Left colon (tissue), 2 donors: ENCODE measurements at regions not wholly inside any gene's neighbourhood (a gene's known extent, or its start where the extent isn't known, plus 50 kb on each side); places are given as distances from the start of the nearest gene placed in this dataset.
"Not testable (repeated sequence)": the region's sequence is repeated elsewhere in the genome, so short reads cannot be mapped to it uniquely, and the experiment has no call there.

Source experiments
- ATAC-seq: fragments of 200-7000 bp; cut with Tn5 transposase; one replicate; pipeline ENCODE4 v1.9.1; 2020; ENCODE audit warnings: mild to moderate bottlenecking, moderate library complexity
- DNase-seq, 2 donors: peaks; one replicate each; pipeline ENCODE4 v3.0.0-alpha.2; 2020
- intact Hi-C, 2 donors: fragments of 100-400 bp; cut with DNase I in 1 of 2; cut with micrococcal nuclease in 1 of 2; formaldehyde crosslinking; loops; one replicate each; pipeline versions ENCODE4 v1.11.2 to v1.14.0; 2022; cut with DNase I, micrococcal nuclease
- donor health status: DM: no; HTN: no; CAD: no.
- donor health status: DM: yes; HTN: yes; CAD: no.

DNA sequence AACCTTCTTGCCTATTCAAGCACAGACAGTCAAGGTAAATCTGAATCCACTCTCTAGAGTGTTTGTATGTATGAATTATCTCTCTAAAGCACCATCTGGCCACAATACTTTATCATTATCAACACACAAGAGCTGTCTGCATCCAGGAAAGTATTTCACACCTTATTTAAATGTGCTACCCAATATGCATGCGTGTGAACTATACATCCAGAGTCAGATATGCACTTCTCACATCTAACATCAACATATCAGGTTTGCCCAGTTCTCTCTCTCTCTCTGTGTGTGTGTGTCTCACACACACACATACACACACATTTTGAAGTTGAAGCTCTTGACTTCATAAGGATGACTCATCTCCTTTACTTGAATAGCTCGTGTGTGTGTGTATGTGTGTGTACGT is 697.5 kb upstream of the PCDH20 start:
- intact Hi-C loops: no loop called here
- DNase-seq (no peak), ATAC-seq (no peak)

DNA sequence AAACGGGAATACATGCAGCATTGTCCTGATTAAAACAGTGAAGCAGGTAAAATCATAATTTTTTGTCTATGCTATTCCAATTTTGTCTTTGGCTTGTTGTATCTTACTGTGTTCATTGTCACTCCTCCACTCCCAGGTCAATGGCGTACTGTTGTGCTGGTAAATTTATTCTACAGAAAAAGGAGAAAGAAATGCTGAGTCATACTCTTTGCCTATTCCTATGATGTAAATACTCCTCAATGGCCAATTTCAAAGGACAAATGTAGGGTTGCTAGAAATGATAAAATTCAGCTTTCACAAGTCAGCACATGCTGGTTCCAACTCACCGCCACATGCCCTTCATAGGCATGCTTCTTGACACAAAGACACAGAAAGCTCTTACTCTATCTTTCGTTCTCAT is 694.4 kb upstream of the PCDH20 start:
- no peak for ATAC-seq
- intact Hi-C loops: no loop called here
- no peak for DNase-seq

DNA sequence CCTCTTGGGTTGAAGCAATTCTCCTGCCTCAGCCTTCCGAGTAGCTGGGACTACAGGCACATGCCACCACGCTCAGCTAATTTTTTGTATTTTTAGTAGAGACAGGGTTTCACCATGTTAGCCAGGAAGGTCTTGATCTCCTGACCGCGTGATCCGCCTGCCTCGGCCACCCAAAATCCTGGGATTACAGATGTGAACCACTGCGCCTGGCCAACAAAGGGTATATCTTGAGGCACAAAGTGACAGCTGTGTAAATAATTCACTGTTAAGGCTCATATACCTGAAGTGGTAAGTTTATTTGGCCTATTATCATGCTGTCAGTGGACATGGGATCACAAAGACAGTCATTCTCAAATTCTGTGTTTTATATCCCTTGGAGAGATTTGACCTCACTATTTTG is 688.5 kb upstream of the PCDH20 start:
- ATAC-seq, DNase-seq, intact Hi-C loops: not testable (repeated sequence)

DNA sequence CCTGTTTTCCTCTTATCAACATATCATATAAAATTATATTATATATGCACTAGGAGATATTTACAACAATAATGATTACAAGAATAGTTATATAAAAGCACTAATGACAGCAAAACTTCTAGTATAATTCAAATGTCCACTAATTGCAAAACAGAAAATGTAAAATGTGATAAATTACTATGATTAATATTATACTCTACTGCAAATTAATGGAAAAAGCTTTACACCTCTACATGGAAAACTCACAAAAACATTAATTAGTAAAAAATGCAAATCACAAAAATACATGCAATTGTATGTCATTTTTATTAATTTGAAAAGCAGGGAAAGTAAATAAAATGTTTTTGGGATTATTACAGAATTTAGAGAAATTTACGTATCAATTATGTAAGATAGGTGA is 681.0 kb upstream of the PCDH20 start:
- intact Hi-C loops: no loop called here
- DNase-seq (no peak), ATAC-seq (no peak)

DNA sequence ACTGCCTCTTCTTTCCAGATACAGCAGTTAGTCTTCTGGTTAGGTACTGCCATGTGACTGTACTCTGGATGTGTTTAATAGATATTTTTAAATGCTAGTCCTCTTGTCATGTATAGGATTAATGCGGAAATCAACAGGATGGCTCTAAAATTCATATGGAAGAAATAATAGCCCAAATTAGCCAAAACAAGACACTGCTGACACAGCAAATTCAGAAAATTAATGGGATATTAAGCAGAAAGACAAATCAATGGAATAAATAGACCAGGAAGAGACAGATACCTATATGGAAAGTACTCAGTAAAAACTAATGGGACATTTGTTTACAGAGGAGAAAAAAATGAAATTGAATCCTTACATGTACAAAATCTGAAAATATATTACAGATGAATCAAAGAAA is 679.3 kb upstream of the PCDH20 start:
- no peak for ATAC-seq
- intact Hi-C loops: no loop called here
- no peak for DNase-seq

DNA sequence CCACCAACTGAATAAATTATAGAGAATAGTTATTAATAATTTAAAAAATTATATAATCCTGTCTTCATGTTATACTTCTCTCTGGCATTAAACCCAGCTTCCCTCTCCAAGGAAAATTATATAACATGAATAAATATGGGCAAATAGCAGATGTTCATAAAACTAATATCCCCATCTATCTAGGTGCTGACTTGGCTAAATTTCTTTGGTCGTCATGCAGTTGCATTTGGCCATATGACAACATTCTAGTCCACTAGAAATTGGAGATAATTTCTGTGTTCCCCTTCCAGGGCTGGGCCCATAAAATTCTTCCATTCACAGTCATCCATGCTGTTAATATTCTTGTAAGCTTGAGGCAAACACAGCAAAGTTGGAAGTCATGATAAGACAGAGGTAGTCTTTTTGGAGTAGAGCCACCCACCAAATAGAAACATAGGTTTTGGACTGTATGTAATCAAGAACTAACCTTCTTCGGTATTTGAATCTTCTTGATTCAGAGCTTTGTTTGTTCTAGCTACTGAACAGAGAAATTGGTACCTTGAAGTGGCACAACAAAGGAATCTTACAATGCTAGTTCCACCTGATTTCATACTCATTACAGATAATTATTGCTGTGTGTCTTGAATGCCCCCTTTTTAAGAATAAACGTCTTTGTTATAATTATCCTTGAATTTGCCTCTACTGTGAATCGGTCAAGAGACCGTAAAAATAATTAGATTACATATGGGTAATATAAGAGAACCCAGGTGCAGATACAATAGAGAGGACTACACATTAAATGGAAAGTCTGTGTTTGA is 678.5 kb upstream of the PCDH20 start:
- DNase-seq (no peak), ATAC-seq (no peak)
- intact Hi-C loops: no loop called here

DNA sequence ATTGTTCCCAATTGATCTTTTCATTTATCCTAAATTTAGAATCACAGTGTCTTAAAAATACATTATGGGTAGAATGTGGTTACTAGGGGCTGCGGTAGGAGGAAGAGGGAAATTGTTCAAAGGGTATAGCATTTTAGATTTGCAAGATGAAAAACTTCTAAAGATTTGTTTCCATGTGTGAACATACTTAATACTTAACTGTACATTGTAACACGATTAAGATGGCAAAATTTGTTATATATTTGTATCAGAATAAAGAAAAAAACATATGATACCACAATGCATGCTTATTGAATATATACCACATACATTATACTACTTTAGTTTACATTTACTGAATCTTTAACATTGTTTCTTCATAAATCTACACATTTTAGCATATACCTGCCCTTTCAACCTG is 677.3 kb upstream of the PCDH20 start:
- no peak for DNase-seq
- intact Hi-C loops: no loop called here
- no peak for ATAC-seq

DNA sequence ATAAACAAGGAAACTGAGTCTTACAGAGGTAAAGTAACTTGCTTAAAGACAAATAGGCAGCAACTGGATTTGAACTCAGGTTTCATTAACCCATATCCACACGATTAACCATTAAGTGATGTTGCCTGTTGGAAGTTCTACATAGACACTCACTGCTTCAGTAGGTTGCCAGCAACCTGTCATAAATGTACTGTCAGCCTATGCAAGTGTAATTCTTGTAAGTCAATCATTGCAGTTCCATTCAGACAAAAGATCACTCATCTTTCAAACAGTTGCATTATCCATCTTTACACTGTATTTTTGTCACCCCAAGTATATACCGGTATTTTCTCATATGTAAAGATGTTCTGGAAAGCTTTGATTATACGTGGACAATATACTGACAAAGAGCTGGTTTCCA is 676.9 kb upstream of the PCDH20 start:
- ATAC-seq (no peak), DNase-seq (no peak)
- intact Hi-C loops: no loop called here

DNA sequence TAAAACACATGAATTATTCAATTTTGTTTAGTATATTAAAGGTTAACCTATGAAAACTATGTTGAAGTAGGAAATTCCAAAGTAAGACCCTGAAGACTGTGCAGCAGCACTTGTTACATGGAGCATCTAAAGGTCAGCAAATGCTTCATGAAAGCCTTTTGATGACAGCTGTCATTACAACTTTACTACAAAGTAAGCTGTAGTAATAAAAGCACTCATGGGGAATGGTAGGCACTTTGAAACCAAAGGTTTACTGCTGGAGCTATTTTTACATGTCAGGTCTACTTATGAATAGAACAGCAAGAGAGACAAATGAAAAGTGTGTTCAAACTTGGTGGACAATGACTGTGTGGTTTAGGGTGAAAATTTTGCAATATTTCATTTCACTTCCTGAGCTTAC is 672.5 kb upstream of the PCDH20 start:
- intact Hi-C loops: no loop called here
- no peak for ATAC-seq
- no peak for DNase-seq

DNA sequence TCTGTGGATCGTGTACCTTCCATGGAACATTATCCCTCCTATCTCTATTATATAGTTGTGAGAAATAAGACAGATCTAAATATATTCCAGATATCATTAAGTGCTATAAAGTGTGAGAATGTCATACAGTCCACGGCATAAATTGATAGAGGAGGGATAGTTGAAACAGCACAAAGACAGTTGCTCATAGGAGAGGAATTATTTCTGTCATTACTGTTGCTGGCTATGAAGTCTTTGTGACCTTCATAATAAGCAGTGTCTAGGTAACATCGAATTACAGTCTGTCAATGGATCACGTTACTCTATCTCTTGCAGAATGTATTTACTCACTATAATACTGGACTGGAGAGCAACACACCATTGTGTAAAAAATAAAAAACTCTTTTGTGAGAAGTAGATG is 671.5 kb upstream of the PCDH20 start:
- DNase-seq (no peak), ATAC-seq (no peak)
- intact Hi-C loops: no loop called here

DNA sequence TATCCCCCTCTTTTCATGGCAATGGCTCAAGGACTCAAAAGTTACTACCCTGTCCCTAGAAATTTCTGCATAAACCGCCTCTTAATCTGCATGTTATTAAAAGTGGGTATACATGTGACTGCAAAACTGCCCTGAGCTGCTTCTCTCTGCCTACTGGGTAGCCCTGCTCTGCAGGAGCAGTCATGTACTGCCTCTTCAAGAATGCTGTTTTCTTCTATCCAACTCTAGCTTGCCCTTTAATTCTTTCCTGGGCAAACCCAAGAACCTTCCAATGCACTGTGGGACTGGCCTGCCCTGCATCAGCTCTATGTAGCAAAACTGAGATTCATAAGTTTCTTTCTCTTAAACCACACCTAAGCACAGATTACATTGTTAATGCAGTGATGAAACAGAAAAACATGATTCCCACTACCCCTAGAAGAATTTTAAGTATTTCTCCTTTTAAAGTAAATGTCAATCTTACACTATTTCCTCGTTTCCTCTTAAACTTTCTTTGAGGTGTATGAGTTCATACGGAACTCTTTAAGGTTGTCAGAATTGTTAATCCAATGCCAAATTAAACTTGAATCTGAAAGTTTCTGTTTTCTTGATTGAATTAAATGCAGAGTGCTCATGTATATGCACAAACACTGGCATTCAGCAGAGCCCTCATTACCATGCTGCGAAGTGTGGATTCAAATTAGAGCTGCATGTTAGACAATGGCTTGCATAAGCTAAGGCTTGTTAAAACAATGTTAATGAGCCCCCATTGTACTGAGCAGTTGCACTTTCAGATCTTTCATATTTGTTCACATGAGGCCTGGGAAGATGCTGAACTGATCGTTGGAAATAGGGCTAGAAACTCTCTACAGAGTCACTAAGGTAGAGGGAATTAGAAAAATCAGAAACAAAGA is 669.9 kb upstream of the PCDH20 start:
- ATAC-seq (no peak), DNase-seq (no peak)
- intact Hi-C loops: no loop called here

DNA sequence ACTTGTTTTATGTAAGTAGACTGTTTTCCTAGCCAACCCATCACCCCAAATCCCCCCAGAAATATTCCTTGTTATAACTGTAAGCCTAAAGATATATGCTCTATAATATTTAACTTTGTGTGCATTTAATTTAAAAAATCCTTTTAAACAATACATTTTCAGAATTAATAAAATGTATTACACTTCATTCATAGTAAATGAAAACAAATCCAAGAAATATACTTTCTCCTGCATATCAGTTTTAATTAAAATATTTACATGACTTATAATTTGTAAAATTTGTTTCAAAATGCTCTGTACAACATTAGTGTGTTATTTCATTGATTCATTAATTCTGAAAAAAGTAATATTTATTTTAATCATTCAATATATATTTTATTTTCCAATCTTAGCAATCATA is 669.1 kb upstream of the PCDH20 start:
- intact Hi-C loops: no loop called here
- ATAC-seq (no peak), DNase-seq (no peak)

DNA sequence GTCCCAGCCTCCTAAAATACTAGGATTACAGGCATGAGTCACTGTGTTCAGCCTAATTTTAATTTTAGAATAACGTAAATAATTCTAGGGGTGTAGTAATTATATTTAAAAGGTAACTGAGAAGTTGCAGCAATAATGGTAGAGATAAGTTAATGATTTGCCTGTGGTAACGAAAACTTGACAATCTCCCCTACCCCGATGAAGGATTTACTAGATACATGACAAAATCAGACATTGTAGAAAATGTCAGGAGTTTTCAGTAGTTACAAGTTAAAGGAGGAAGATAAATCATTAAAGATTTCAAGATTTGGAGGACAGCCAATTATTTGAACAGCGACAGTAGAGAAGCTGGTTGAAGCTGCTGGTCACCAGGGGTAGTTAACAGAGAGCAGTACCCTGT is 652.2 kb upstream of the PCDH20 start:
- ATAC-seq (no peak), DNase-seq (no peak)
- intact Hi-C loops: no loop called here

DNA sequence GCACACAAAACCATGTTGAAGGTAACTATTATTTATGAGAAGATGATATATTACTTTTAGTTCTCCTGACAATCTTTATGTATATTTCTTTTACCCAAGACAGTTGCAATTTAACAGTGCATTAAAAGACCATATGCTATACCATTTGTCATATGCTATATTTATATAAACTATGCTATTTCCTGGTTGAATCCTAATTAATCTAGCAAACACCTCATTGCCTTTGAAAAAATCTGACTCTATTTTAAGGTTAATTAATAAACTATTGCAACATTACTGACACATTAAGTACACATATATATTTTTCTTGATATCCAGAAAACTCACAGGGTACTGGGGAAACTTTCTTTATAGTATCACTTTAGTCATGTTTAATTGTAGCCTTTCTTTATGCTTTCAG is 649.4 kb upstream of the PCDH20 start:
- ATAC-seq (no peak), DNase-seq (no peak)
- intact Hi-C loops: no loop called here

DNA sequence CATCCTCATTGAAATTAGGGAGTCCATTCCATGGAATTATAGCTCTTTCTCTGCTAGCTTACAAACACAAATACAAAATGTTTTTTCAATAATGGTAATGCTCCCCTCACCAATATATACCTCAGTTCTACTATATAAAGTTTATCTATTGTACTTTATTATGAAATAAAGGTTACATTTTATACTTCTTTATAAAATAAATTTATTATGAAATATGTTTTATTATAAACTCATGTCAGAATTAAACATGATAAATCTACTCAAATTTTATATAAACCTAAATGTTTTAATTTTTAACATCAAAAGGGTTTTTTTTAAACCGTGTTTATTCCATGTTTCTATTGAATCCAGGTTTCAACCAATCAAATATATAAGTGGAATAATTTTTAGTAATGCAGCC is 646.1 kb upstream of the PCDH20 start:
- intact Hi-C loops: no loop called here
- DNase-seq (no peak), ATAC-seq (no peak)

DNA sequence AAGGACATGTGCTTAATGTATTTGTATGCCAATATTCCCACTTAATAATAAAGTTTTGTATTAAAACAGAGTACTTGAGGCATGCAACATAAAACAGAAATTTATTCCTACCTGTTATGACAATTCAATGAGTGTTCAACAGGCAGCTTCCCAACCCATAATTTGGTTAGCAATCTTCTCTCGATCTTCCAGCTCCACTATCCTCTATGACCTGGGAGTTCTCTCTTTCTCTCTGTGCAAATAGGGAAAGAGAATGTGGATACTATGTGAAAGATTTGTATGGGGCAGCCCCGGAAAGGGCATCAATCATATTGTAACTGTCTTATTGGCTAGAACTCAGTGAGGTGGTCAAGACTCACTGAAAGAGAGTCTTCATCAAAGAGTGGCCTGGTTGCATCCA is 644.9 kb upstream of the PCDH20 start:
- intact Hi-C loops: no loop called here
- no peak for ATAC-seq
- DNase-seq: no peak

DNA sequence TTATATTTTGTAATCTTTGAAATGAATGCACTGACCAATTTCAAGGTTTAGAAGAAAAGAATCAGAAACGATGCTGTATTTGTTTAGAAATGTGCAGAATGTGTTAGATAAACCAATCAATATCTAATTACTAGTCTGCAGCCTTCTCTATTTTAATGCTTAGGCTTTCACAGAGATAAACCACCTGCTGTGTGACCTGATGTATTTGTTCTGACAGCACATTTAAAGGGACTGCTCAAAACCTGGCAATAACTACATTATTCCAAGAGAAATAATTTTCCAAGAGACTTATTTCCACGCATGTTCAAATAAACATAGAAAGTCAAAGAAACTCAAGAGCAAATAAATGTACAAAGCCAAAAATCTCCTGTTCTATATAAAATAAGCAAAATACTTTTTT is 641.6 kb upstream of the PCDH20 start:
- DNase-seq: no peak
- intact Hi-C loops: no loop called here
- ATAC-seq: no peak

DNA sequence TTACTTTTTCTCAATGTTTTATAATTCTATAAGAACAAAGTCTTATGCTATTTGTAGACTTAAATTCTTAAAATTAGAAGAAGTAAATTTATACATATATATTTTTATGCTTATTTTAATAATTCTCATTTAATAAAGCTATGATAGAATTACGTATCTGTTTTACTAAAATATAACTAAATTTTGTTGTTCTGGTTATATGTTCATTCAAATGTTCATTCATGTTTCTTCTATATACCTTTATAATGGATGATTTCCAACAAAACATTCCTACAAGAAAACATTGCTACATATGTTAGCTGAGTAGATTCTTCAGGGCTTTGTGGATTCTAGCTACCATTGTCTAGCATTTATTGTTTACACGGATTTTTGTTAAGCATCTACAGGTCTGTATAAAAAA is 634.3 kb upstream of the PCDH20 start:
- DNase-seq (no peak), ATAC-seq (no peak)
- intact Hi-C loops: no loop called here

DNA sequence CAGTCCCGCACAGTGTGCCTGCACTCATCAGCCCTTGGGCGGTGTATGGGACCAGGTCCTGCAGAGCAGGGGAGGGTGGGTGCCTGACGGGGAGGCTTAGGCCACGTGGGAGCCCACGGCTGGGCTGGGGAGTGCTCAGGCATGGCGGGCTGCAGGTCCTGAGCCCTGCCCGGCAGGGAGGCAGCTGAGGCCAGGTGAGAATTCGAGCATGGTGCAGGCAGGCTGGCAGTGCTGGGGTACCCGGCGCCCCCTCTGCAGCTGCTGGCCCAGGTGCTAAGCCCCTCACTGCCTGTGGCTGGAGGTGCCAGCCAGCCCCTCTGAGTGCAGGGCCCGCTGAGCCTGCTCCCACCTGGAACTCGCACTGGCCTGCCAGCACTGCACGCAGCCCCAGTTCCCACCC is 630.9 kb upstream of the PCDH20 start:
- ATAC-seq (no peak), DNase-seq (no peak)
- intact Hi-C loops: no loop called here

DNA sequence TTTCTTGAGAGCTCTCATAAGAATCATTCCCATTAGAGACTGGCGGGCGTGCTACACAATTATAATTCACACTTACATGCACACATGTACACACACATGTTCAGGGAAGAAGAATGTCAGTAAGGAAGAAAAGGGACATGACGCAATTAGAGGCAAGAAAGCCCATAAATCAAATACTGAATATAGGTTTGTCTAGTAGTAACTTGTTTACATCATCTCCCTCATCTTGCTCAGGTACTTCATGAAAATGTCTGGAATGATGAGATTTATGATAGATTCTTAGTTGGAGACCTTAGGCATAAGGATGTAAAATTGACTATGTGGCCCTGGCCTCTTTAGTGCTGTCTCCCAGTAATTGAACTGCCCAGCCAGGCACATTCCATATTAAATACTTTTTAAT is 628.0 kb upstream of the PCDH20 start:
- ATAC-seq: no peak
- intact Hi-C loops: no loop called here
- DNase-seq: no peak

DNA sequence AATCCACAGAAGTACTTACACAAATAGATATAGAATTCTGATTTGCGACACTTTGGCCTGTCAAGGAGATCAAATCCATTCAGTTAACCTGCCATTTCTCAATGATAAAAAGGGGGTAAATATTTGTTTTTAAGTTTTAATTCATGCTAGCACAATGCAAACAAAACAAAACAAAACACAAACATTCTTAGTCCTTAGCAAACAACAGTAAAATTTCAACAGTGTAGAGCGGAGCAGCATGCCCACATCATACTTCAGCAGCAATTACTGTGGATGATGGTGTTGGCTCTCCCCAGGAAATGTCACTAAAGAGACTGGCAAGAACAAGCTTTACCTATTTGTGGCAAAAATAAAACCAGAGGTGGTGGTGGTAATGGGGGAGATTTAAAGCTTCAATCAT is 625.2 kb upstream of the PCDH20 start:
- ATAC-seq (no peak), DNase-seq (no peak)
- intact Hi-C loops: no loop called here
